Renal cortex interstitium (tissue), 11 donors: ENCODE measurements at regions not wholly inside any gene's neighbourhood (a gene's known extent, or its start where the extent isn't known, plus 50 kb on each side); places are given as distances from the start of the nearest gene placed in this dataset.

Experiments
- DNase-seq, 11 donors: peaks; one replicate each; pipeline ENCODE4 v3.0.0-alpha.2; 2013; ENCODE audit warnings: low read depth in 9 of 11, low spot score in 4 of 11; ENCODE audit errors: extremely low read depth in 1 of 11

- DNase-seq, result no peak
These were observed 312.6 kb downstream of the STIM2 start for GRCh38 chr4:27173280-27173679.

GRCh38 chr4:27176400-27176799 lies 315.8 kb downstream of the STIM2 start:
- peak in 2 of 11 donors; percentile 13 to 20 for DNase-seq

GRCh38 chr4:27176881-27177280 lies 316.2 kb downstream of the STIM2 start:
- DNase-seq, result no peak

GRCh38 chr4:27178061-27178460 lies 317.4 kb downstream of the STIM2 start:
- DNase-seq, result no peak

- DNase-seq, result no peak
These were observed 321.1 kb downstream of the STIM2 start for GRCh38 chr4:27181693-27182092.

GRCh38 chr4:27182211-27182610 lies 321.6 kb downstream of the STIM2 start:
- DNase-seq, result no peak

- no peak for DNase-seq
These were observed 324.0 kb downstream of the STIM2 start for GRCh38 chr4:27184508-27185155.

- DNase-seq, result no peak
These were observed 326.1 kb downstream of the STIM2 start for GRCh38 chr4:27186710-27187109.

GRCh38 chr4:27187786-27188185 lies 327.1 kb downstream of the STIM2 start:
- DNase-seq, result no peak

- DNase-seq, result no peak
These were observed 329.0 kb downstream of the STIM2 start for GRCh38 chr4:27189683-27190082.

- no peak for DNase-seq
These were observed 331.0 kb downstream of the STIM2 start for GRCh38 chr4:27191592-27191991.

- DNase-seq, result no peak
These were observed 334.0 kb downstream of the STIM2 start for GRCh38 chr4:27194599-27195176.

GRCh38 chr4:27198246-27198645 lies 337.6 kb downstream of the STIM2 start:
- no peak for DNase-seq

GRCh38 chr4:27198971-27199370 lies 338.3 kb downstream of the STIM2 start:
- DNase-seq, result no peak

- DNase-seq, result no peak
These were observed 345.4 kb downstream of the STIM2 start for GRCh38 chr4:27206009-27206408.

- DNase-seq, result no peak
These were observed 350.3 kb downstream of the STIM2 start for GRCh38 chr4:27210956-27211355.

GRCh38 chr4:27214010-27214409 lies 353.4 kb downstream of the STIM2 start:
- DNase-seq, result no peak

- DNase-seq, result no peak
These were observed 354.7 kb downstream of the STIM2 start for GRCh38 chr4:27215220-27215826.

GRCh38 chr4:27217261-27217769 lies 356.7 kb downstream of the STIM2 start:
- DNase-seq, result peak in 1 of 11 donors; percentile 2

GRCh38 chr4:27218013-27218412 lies 357.4 kb downstream of the STIM2 start:
- no peak for DNase-seq

- DNase-seq, result no peak
These were observed 362.7 kb downstream of the STIM2 start for GRCh38 chr4:27223326-27223725.
